Spleen (tissue), 11 donors: ENCODE measurements at regions not wholly inside any gene's neighbourhood (a gene's known extent, or its start where the extent isn't known, plus 50 kb on each side); places are given as distances from the start of the nearest gene placed in this dataset.

ENCODE experiments used
- DNase-seq: peaks from one replicate; pipeline ENCODE4 v3.0.0-alpha.2; 2020
- H3K27ac ChIP-seq, 8 donors: fragments of 200-600 bp; sonication (generic) in 7 of 8; 1 replicate in 4 of 8; 2 replicates in 4 of 8; pipeline versions ENCODE4 v1.5.0 to v1.8.0; 2016 to 2021; ENCODE audit warnings: inconsistent platforms in 4 of 8, mild to moderate bottlenecking in 4 of 8, moderate library complexity in 1 of 8
- H3K27me3 ChIP-seq, 7 donors: fragments of 200-600 bp; sonication (generic) in 6 of 7; replicated peaks in 1 of 7; 1 replicate in 4 of 7; 2 replicates in 3 of 7; pipeline versions ENCODE4 v1.5.0 to v1.8.0; 2016 to 2021; ENCODE audit warnings: inconsistent platforms in 3 of 7, mild to moderate bottlenecking in 1 of 7
- H3K36me3 ChIP-seq, 6 donors: fragments of 200-600 bp; sonication (generic) in 5 of 6; 1 replicate in 4 of 6; 2 replicates in 2 of 6; pipeline versions ENCODE4 v1.5.0 to v1.8.0; 2016 to 2021; ENCODE audit warnings: inconsistent platforms in 2 of 6
- H3K4me1 ChIP-seq, 6 donors: fragments of 200-600 bp; sonication (generic) in 5 of 6; 1 replicate in 3 of 6; 2 replicates in 3 of 6; pipeline versions ENCODE4 v1.5.0 to v1.8.0; 2016 to 2021; ENCODE audit warnings: inconsistent platforms in 3 of 6
- H3K4me3 ChIP-seq, 8 donors: fragments of 200-600 bp; sonication (generic) in 7 of 8; 1 replicate in 4 of 8; 2 replicates in 4 of 8; pipeline versions ENCODE4 v1.5.0 to v1.8.0; 2016 to 2021; ENCODE audit warnings: inconsistent platforms in 4 of 8, mild to moderate bottlenecking in 4 of 8, moderate library complexity in 2 of 8
- H3K9me3 ChIP-seq, 8 donors: fragments of 200-600 bp; sonication (generic) in 7 of 8; 1 replicate in 4 of 8; 2 replicates in 4 of 8; pipeline versions ENCODE4 v1.5.0 to v1.8.0; 2016 to 2021; ENCODE audit warnings: inconsistent platforms in 4 of 8
- CTCF ChIP-seq, 11 experiments: fragments of 200-600 bp in 7 of 11; fragments of 450-650 bp in 4 of 11; sonication (generic) in 4 of 11; IDR thresholded peaks in 8 of 11; conservative IDR thresholded peaks in 3 of 11; 1 replicate in 7 of 11; 2 replicates in 4 of 11; pipeline versions ENCODE4 v1.4.0 to v1.8.0; 2016 to 2021; ENCODE audit warnings: antibody characterized with exemption in 11 of 11, inconsistent platforms in 4 of 11, mild to moderate bottlenecking in 1 of 11
- POLR2A ChIP-seq, 3 donors: fragments of 450-650 bp; IDR thresholded peaks; one replicate each; pipeline ENCODE4 v1.5.1; 2017; ENCODE audit warnings: antibody characterized with exemption in 3 of 3, mild to moderate bottlenecking in 1 of 3
- POLR2AphosphoS5 ChIP-seq, 3 donors: sonication (generic); formaldehyde crosslinking; IDR thresholded peaks; one replicate each; pipeline ENCODE4 v1.5.1; 2017; ENCODE audit warnings: antibody characterized with exemption in 3 of 3
- WGBS, 5 donors: extraction: QIAGEN DNeasy Blood & Tissue Kit in 3 of 5; methylation state at CpG; one replicate each; pipeline versions ENCODE4 v1.1.5 to v1.1.7; 2013 to 2018; 5-methylcytosine and 5-hydroxymethylcytosine counted together
- intact Hi-C: fragments of 100-400 bp; cut with DNase I; formaldehyde crosslinking; loops from one replicate; pipeline ENCODE4 v1.15.0; 2023; ENCODE audit warnings: low total_unique reads
- donor health status: healthy with polysubstance abuse.
- donor health status: DM: no; HTN: no; CAD: no; lungs with moderate emphysema.
- donor health status: DM: no; HTN: no; CAD: no.
- donor health status: Bipolar disorder and iron deficiency.
- donor health status: healthy.
- donor health status: DM: no; HTN: no; CAD: no.
- donor health status: DM: yes; HTN: yes; CAD: no.

GRCh38 chr7:52504561-52504960 lies 530.9 kb upstream of the POM121L12 start:
- Histone ChIP-seq H3K36me3 (no peaks in the 10 kb centered on the region), H3K4me3 (no peak overlapping the region), H3K4me1 (no peaks in the 10 kb centered on the region), H3K27me3 (no peaks in the 10 kb centered on the region), H3K9me3 (peaks cover 0 to 3% (median 0%) of the 10 kb centered on the region in 8 donors), H3K27ac (no peak overlapping the region)
- intact Hi-C loops: no loop called here
- DNase-seq: no peak
- WGBS, 5 donors: 73 to 95% (median 87%) methylated on average over 2 of the region's 2 CpGs
- TF ChIP-seq CTCF (IDR thresholded peaks at IDR 0.05 in 8 of 11, conservative IDR thresholded peaks at IDR 0.05 in 3 of 11) (no peak), POLR2A (IDR thresholded peaks at IDR 0.05) (no peak), POLR2AphosphoS5 (IDR thresholded peaks at IDR 0.05) (no peak)

GRCh38 chr7:52502281-52502680 lies 533.2 kb upstream of the POM121L12 start:
- no peak overlapping the region for H3K4me3 ChIP-seq
- WGBS, 5 donors: 57 to 82% (median 65%) methylated on average over 4 of the region's 4 CpGs
- no peaks in the 10 kb centered on the region for H3K4me1 ChIP-seq
- no peak overlapping the region for H3K27ac ChIP-seq
- no peaks in the 10 kb centered on the region for H3K36me3 ChIP-seq
- peaks cover 0 to 3% (median 0%) of the 10 kb centered on the region in 8 donors for H3K9me3 ChIP-seq
- no peak for TF ChIP-seq CTCF (IDR thresholded peaks at IDR 0.05 in 8 of 11, conservative IDR thresholded peaks at IDR 0.05 in 3 of 11)
- TF ChIP-seq POLR2AphosphoS5 (IDR thresholded peaks at IDR 0.05): no peak
- no peak for TF ChIP-seq POLR2A (IDR thresholded peaks at IDR 0.05)
- DNase-seq: no peak
- intact Hi-C loops: no loop called here
- H3K27me3 ChIP-seq: no peaks in the 10 kb centered on the region

GRCh38 chr7:52501696-52502095 lies 533.7 kb upstream of the POM121L12 start:
- Histone ChIP-seq H3K4me3 (no peak overlapping the region), H3K27ac (no peak overlapping the region), H3K27me3 (no peaks in the 10 kb centered on the region), H3K9me3 (peaks cover 0 to 3% (median 0%) of the 10 kb centered on the region in 8 donors), H3K36me3 (no peaks in the 10 kb centered on the region), H3K4me1 (no peaks in the 10 kb centered on the region)
- TF ChIP-seq CTCF (IDR thresholded peaks at IDR 0.05 in 8 of 11, conservative IDR thresholded peaks at IDR 0.05 in 3 of 11): no peak
- no peak for TF ChIP-seq POLR2A (IDR thresholded peaks at IDR 0.05)
- no peak for TF ChIP-seq POLR2AphosphoS5 (IDR thresholded peaks at IDR 0.05)
- intact Hi-C loops: no loop called here
- DNase-seq: no peak
- 65 to 76% (median 70%) methylated on average over 2 of the region's 2 CpGs for WGBS, 5 donors

- 10 to 30% (median 20%) methylated on average over 3 of the region's 3 CpGs for WGBS, 5 donors
- TF ChIP-seq POLR2AphosphoS5 (IDR thresholded peaks at IDR 0.05): no peak
- TF ChIP-seq CTCF (IDR thresholded peaks at IDR 0.05 in 8 of 11, conservative IDR thresholded peaks at IDR 0.05 in 3 of 11): no peak
- no peak for TF ChIP-seq POLR2A (IDR thresholded peaks at IDR 0.05)
- intact Hi-C loops: no loop called here
- Histone ChIP-seq H3K27ac (no peak overlapping the region), H3K9me3 (peaks cover 0 to 3% (median 0%) of the 10 kb centered on the region in 8 donors), H3K36me3 (no peaks in the 10 kb centered on the region), H3K4me1 (no peaks in the 10 kb centered on the region), H3K4me3 (no peak overlapping the region), H3K27me3 (no peaks in the 10 kb centered on the region)
- no peak for DNase-seq
Measured at GRCh38 chr7:52500841-52501240, 534.6 kb upstream of the POM121L12 start.
